IMR-90 (cell line): ENCODE measurements at regions not wholly inside any gene's neighbourhood (a gene's known extent, or its start where the extent isn't known, plus 50 kb on each side); places are given as distances from the start of the nearest gene placed in this dataset.

Experiments
- ATAC-seq: fragments of 200-7000 bp; cut with Tn5 transposase; 2 replicates; pipeline ENCODE4 v1.9.1; 2020; ENCODE audit warnings: low read depth, mild to moderate bottlenecking, moderate library complexity
- BruUV-seq: library from RNA; stranded (reverse); fragments of 400-500 nt; replicated peaks from 2 replicates; lab custom pipeline; 2021; lab: Mats Ljungman, UMichigan
- CTCF ChIA-PET: fragments of 300-600 bp; formaldehyde crosslinking; extraction: SDS; loops from one replicate; lab custom pipeline; 2021; ENCODE audit warnings: antibody characterized with exemption; lab: Yijun Ruan, JAX
- POLR2A ChIA-PET: fragments of 300-600 bp; sonication (Branson Sonifier 250); formaldehyde crosslinking; loops from one replicate; lab custom pipeline; 2022; ENCODE audit warnings: antibody characterized with exemption; ENCODE audit not compliant: unreplicated experiment; lab: Charles Lee
- DNase-seq: peaks from one replicate; pipeline ENCODE4 v3.0.0; 2013
- H2AFZ ChIP-seq: replicated peaks from 2 replicates; pipeline ENCODE3; 2013; ENCODE audit warnings: low read length, mild to moderate bottlenecking; ENCODE audit not compliant: poor library complexity
- H2AK5ac ChIP-seq: 2 replicates; pipeline ENCODE4 v1.6.1; 2013; ENCODE audit warnings: low read depth, low read length, inconsistent platforms
- H2AK9ac ChIP-seq: replicated peaks from 2 replicates; pipeline ENCODE3; 2013; ENCODE audit warnings: mild to moderate bottlenecking, low read depth, low read length, moderate library complexity; ENCODE audit not compliant: poor library complexity
- H2BK120ac ChIP-seq: 2 replicates; pipeline ENCODE4 v1.6.1; 2013; ENCODE audit warnings: low read depth, low read length, inconsistent platforms
- H2BK15ac ChIP-seq: 3 replicates; pipeline ENCODE4 v1.6.1; 2013; ENCODE audit warnings: low read depth, low read length, inconsistent platforms
- H2BK20ac ChIP-seq: 2 replicates; pipeline ENCODE4 v1.6.1; 2013; ENCODE audit warnings: low read depth, mild to moderate bottlenecking, inconsistent platforms, low read length, moderate library complexity
- H2BK5ac ChIP-seq: 2 replicates; pipeline ENCODE4 v1.6.1; 2013; ENCODE audit warnings: mild to moderate bottlenecking, low read depth, low read length, inconsistent platforms; ENCODE audit not compliant: poor library complexity, severe bottlenecking
- H3K14ac ChIP-seq: replicated peaks from 2 replicates; pipeline ENCODE4 v1.6.1; 2013; ENCODE audit warnings: low read depth, low read length, inconsistent platforms
- H3K18ac ChIP-seq: 2 replicates; pipeline ENCODE4 v1.6.1; 2013; ENCODE audit warnings: low read depth, low read length, control low read depth
- H3K23ac ChIP-seq: 2 replicates; pipeline ENCODE4 v1.6.1; 2013; ENCODE audit warnings: low read depth, low read length, inconsistent platforms
- H3K27ac ChIP-seq: 2 replicates; pipeline ENCODE4 v1.5.1; 2013; ENCODE audit warnings: mild to moderate bottlenecking, control low read depth, low read length; ENCODE audit not compliant: insufficient read depth
- H3K27me3 ChIP-seq: 2 replicates; pipeline ENCODE4 v1.6.1; 2013; ENCODE audit warnings: low read length; ENCODE audit not compliant: control insufficient read depth, insufficient read depth
- H3K36me3 ChIP-seq: 2 replicates; pipeline ENCODE4 v1.6.1; 2013; ENCODE audit warnings: low read length, mixed read lengths; ENCODE audit not compliant: control insufficient read depth, insufficient read depth
- H3K4ac ChIP-seq: 2 replicates; pipeline ENCODE4 v1.6.1; 2013; ENCODE audit warnings: low read depth, low read length, inconsistent platforms
- H3K4me1 ChIP-seq: 2 replicates; pipeline ENCODE4 v1.6.1; 2013; ENCODE audit warnings: low read length, mixed read lengths; ENCODE audit not compliant: control insufficient read depth, insufficient read depth
- H3K4me2 ChIP-seq: 2 replicates; pipeline ENCODE4 v1.6.1; 2013; ENCODE audit warnings: low read depth, mild to moderate bottlenecking, control low read depth, low read length, moderate library complexity
- H3K4me3 ChIP-seq: 2 replicates; pipeline ENCODE4 v1.5.1; 2013; ENCODE audit warnings: low read depth, mild to moderate bottlenecking, control low read depth, low read length, moderate library complexity; ENCODE audit not compliant: insufficient read depth
- H3K56ac ChIP-seq: 2 replicates; pipeline ENCODE4 v1.6.1; 2013; ENCODE audit warnings: low read length, inconsistent platforms; ENCODE audit not compliant: insufficient read depth; ENCODE audit errors: extremely low read depth
- H3K79me1 ChIP-seq, 2 experiments: 2 replicates each; pipeline ENCODE4 v1.6.1; 2013; ENCODE audit warnings: low read length in 2 of 2, inconsistent platforms in 1 of 2, low read depth in 1 of 2
- H3K9ac ChIP-seq: 2 replicates; pipeline ENCODE4 v1.6.1; 2013; ENCODE audit warnings: low read depth, low read length, control low read depth
- H3K9me1 ChIP-seq: 2 replicates; pipeline ENCODE4 v1.6.1; 2013; ENCODE audit warnings: low read length, inconsistent platforms; ENCODE audit not compliant: insufficient read depth
- H3K9me3 ChIP-seq: 2 replicates; pipeline ENCODE4 v1.6.1; 2013; ENCODE audit warnings: low read length; ENCODE audit not compliant: control insufficient read depth, insufficient read depth
- H4K20me1 ChIP-seq: 2 replicates; pipeline ENCODE4 v1.6.1; 2013; ENCODE audit warnings: low read length, inconsistent platforms; ENCODE audit not compliant: insufficient read depth
- H4K5ac ChIP-seq: 2 replicates; pipeline ENCODE4 v1.6.1; 2013; ENCODE audit warnings: mild to moderate bottlenecking, low read depth, low read length, control low read depth
- H4K8ac ChIP-seq, 2 experiments: 2 replicates each; pipeline ENCODE4 v1.6.1; 2013; ENCODE audit warnings: low read depth in 2 of 2, low read length in 2 of 2, control low read depth in 1 of 2, inconsistent platforms in 1 of 2
- H4K91ac ChIP-seq: 2 replicates; pipeline ENCODE4 v1.6.1; 2013; ENCODE audit warnings: low read depth, low read length, inconsistent platforms; ENCODE audit not compliant: insufficient read depth
- CEBPB ChIP-seq: IDR thresholded peaks from 2 replicates; pipeline ENCODE4 v1.6.1; 2012; ENCODE audit warnings: low read depth, low read length, improper control_type of control experiment
- MAFK ChIP-seq: IDR thresholded peaks from 2 replicates; pipeline ENCODE4 v1.6.1; 2012; ENCODE audit warnings: low read depth, low read length, improper control_type of control experiment
- MXI1 ChIP-seq: IDR thresholded peaks from 2 replicates; pipeline ENCODE4 v1.6.1; 2012; ENCODE audit warnings: low read depth, mild to moderate bottlenecking, low read length, moderate library complexity, borderline replicate concordance
- NFE2L2 ChIP-seq: fragments of 150-350 bp; IDR thresholded peaks from 2 replicates; pipeline ENCODE4 v1.6.1; 2016; ENCODE audit warnings: low read depth, mild to moderate bottlenecking, low read length
- WGBS, 2 experiments: methylation state at CpG; one replicate each; pipeline versions ENCODE4 v1.1.5 to v1.1.7; 2013; ENCODE audit warnings: missing lambda C conversion rate in 2 of 2; ENCODE audit not compliant: insufficient read length in 1 of 2; ENCODE audit errors: extremely low coverage in 2 of 2; 5-methylcytosine and 5-hydroxymethylcytosine counted together
- dilution Hi-C: fragments of 300-500 bp; cut with HindIII; formaldehyde crosslinking; loops from one replicate; pipeline ENCODE4 v1.14.3; 2018; ENCODE audit warnings: low sequenced_read_pairs; ENCODE audit not compliant: unreplicated experiment
- in situ Hi-C: fragments of 300-500 bp; cut with MboI; formaldehyde crosslinking; loops from 3 replicates; pipeline ENCODE4 v1.14.3; 2019; ENCODE audit warnings: low sequenced_read_pairs, inconsistent platforms, mixed read lengths
- intact Hi-C: fragments of 100-400 bp; cut with micrococcal nuclease; formaldehyde crosslinking; loops from 2 replicates; pipeline ENCODE4 v1.10.0; 2022
- TF ChIP-seq, protein P1 (sequence below): fragments of 150-350 bp; IDR thresholded peaks from 2 replicates; pipeline ENCODE4 v1.6.1; 2017; ENCODE audit warnings: mild to moderate bottlenecking, antibody characterized with exemption, low read length, low read depth

DNA sequence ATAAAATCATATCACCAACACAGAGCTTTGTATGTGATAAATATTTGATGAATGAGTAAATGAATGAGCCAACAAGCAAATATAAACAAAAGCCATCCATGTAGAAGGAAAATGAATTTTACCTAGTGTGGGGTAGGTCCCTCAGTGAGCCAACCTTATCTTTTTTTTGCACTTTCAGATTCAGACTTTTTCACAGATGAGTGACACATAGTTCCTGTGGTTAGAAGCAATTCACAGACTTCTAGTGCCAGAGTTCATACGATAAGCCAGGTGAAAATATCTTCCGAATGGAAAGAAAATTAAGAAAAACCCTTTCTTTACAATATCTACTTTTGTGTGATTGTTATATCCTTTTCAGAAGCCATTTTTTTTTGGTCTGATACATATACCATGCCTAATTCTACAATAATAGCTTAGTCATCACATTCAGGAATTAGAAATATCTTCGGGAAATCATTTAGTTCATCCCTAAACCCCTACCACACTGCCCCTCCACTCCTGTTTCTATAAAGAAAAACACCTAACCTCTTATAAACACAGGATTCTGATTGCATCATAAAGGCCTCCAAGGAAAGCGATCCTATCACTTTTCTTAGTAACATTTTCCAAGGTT is 82.7 kb upstream of the CNR1 start:
- Histone ChIP-seq H2BK5ac (no peak overlapping the region), H3K9me3 (peaks cover 6% of the 10 kb centered on the region; the same call in 1 of the 2 replicates), H2BK120ac (no peak overlapping the region), H3K14ac (no peak overlapping the region), H3K79me1 (no peaks in the 10 kb centered on the region), H2BK20ac (no peak overlapping the region), H3K4me2 (no peak overlapping the region), H3K4me3 (no peak overlapping the region), H2AK9ac (no peak overlapping the region), H3K18ac (no peak overlapping the region), H3K23ac (no peak overlapping the region), H3K27ac (no peak overlapping the region), H4K8ac (no peak overlapping the region), H2BK15ac (no peak overlapping the region), H3K27me3 (no peaks in the 10 kb centered on the region), H4K5ac (no peak overlapping the region), H3K36me3 (no peaks in the 10 kb centered on the region), H2AK5ac (no peak overlapping the region), H3K9me1 (no peaks in the 10 kb centered on the region), H3K4ac (no peak overlapping the region), H3K9ac (no peak overlapping the region), H4K20me1 (no peaks in the 10 kb centered on the region), H4K91ac (no peak overlapping the region), H3K56ac (no peak overlapping the region), H2AFZ (no peak overlapping the region), H3K4me1 (no peaks in the 10 kb centered on the region)
- TF ChIP-seq MAFK (peak; percentile 74), MXI1 (no peak), CEBPB (0 out of 2 replicates have a peak, but pooled peaks have one; percentile 4), NFE2L2 (no peak)
- TF ChIP-seq, protein P1, sequence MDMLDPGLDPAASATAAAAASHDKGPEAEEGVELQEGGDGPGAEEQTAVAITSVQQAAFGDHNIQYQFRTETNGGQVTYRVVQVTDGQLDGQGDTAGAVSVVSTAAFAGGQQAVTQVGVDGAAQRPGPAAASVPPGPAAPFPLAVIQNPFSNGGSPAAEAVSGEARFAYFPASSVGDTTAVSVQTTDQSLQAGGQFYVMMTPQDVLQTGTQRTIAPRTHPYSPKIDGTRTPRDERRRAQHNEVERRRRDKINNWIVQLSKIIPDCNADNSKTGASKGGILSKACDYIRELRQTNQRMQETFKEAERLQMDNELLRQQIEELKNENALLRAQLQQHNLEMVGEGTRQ, result no peak
- in situ Hi-C loops, result no loop called here
- 40% methylated on average over 1 of the region's 4 CpGs; no CpG with 5 or more reads in 1 of the 2 experiments for WGBS, 2 experiments
- POLR2A ChIA-PET, result no interaction called here
- DNase-seq (no peak), ATAC-seq (no peak)
- CTCF ChIA-PET, result interaction anchor here (1.4 kb wide), 1 partner anchor 22 kb away, joined by 3 read pairs; no protein-coding TSS in a partner anchor
- dilution Hi-C loops, result no loop called here
- no TSS peak for BruUV-seq
- intact Hi-C loops, result no loop called here
